GM12891 (cell line): ENCODE measurements at regions not wholly inside any gene's neighbourhood (a gene's known extent, or its start where the extent isn't known, plus 50 kb on each side); places are given as distances from the start of the nearest gene placed in this dataset.

ENCODE experiments used
- DNase-seq: peaks from one replicate; pipeline ENCODE4 v3.0.0; 2011; ENCODE audit warnings: low spot score; ENCODE audit not compliant: insufficient read length
- FAIRE-seq: peaks from 2 replicates; lab custom pipeline; 2011; peaks lifted over from hg19 to GRCh38; lab: Jason Lieb, UNC
- PAX5 ChIP-seq: IDR thresholded peaks from 2 replicates; pipeline ENCODE4 v1.6.1; 2011; ENCODE audit warnings: low read length, moderate library complexity, mild to moderate bottlenecking; ENCODE audit not compliant: insufficient read depth, severe bottlenecking
- POLR2A ChIP-seq: IDR thresholded peaks from 2 replicates; pipeline ENCODE4 v1.6.1; 2011; ENCODE audit warnings: low read depth, low read length, control low read depth
- POLR2AphosphoS5 ChIP-seq: IDR thresholded peaks from 2 replicates; pipeline ENCODE4 v1.6.1; 2011; ENCODE audit warnings: low read depth, low read length, control low read depth
- POU2F2 ChIP-seq: IDR thresholded peaks from 2 replicates; pipeline ENCODE4 v1.6.1; 2011; ENCODE audit warnings: low read depth, mild to moderate bottlenecking, control low read depth, low read length, moderate library complexity
- SPI1 ChIP-seq: IDR thresholded peaks from 2 replicates; pipeline ENCODE4 v1.6.1; 2011; ENCODE audit warnings: low read depth, low read length, control low read depth
- TAF1 ChIP-seq: IDR thresholded peaks from 2 replicates; pipeline ENCODE4 v1.6.1; 2011; ENCODE audit warnings: low read depth, low read length, control low read depth

DNA sequence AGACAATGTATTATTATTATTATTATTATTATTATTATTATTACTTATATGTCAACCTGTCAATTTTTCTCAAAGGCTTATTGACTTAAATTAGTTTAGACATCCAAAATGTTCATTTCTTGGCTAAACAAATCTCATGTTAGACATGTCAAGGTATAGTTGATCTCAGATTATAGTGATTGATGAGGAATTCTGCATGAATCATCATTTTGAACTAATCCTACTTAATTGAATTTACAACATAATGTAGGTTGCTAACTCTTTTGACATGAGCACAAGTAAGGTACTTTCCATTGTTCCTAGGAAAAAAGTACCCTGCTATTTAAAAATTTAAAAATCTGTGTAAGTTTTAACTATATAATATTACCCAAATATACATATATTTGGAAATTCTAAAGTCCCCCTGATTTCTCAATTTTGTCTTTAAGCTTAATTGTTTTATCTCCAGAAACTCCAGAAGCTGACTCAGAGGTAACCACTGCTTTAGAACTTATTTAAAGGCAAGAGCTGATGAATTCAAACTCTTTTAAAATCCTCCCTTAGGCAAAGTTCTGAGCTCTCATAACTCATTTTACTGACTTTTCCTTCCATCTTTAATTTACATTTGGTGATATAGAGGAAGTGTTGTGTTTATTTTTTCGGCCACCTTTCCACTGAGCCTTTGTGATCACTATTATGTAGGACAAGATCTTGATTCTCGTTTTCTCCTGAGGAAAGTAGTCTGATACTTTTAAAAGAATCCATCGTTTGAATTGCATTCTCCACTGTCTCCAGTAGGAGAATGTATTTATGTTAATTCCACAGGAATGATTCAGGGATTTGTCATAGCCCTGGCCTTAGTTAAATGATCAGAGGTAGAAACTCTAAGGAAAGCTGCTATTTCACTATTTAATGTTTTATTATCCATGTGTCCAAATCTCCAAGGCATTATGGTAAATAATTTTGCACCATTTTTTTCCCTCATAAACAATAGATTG, 1304.5 kb downstream of the AACS start:
- DNase-seq (no peak), FAIRE-seq (no peak)
- no peak for TF ChIP-seq TAF1
- no peak for TF ChIP-seq POLR2A
- TF ChIP-seq POU2F2: no peak
- TF ChIP-seq SPI1: no peak
- no peak for TF ChIP-seq PAX5
- no peak for TF ChIP-seq POLR2AphosphoS5

DNA sequence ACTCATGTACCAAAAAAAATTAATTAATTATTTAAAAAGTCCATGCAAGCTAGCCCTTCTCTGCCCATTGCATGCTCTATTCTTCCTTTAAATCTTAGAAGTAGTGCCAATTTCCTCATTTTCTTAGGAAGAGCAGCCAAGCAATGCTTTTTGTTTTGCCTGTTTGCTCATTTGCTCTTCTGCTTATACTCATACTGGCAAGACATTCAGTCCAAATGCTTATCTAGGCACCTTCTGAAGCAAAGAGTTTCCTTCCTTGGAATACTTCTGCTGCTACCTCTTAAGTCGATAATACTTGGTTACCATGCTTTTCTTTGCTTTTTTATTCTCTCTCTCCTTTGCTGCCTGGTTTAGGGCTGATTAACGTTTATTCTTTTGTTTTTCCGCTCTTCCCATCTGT, 1318.3 kb downstream of the AACS start:
- DNase-seq (no peak), FAIRE-seq (no peak)
- TF ChIP-seq POU2F2: no peak
- no peak for TF ChIP-seq TAF1
- no peak for TF ChIP-seq POLR2A
- no peak for TF ChIP-seq PAX5
- no peak for TF ChIP-seq POLR2AphosphoS5
- TF ChIP-seq SPI1: no peak

DNA sequence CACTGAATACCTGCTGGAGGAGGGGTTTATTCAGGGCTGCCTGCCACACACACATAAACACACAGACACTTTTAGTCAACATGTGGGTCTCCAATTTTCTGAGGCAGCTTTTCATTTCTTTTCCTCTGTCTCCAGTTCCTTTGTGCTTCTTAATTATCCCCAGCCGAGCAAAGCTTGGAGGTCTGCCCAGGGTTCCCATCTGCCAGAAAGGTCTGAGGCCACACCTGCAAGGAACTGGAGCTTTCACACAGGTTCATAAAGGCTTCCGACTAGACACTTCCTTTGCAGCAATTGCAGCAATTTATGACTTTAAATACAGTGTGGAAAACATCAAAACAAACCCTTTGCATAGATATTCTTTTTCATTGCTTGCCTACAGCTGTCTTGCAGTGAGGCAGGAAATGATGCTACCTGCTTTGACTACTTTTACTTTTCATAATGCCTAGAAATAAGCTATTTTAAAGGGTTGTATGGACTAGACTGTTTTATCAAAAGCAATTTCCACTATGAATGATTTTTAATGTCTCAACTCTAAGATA, 1318.9 kb downstream of the AACS start:
- DNase-seq (no peak), FAIRE-seq (no peak)
- TF ChIP-seq TAF1: no peak
- no peak for TF ChIP-seq POU2F2
- no peak for TF ChIP-seq PAX5
- no peak for TF ChIP-seq SPI1
- TF ChIP-seq POLR2AphosphoS5: no peak
- no peak for TF ChIP-seq POLR2A

DNA sequence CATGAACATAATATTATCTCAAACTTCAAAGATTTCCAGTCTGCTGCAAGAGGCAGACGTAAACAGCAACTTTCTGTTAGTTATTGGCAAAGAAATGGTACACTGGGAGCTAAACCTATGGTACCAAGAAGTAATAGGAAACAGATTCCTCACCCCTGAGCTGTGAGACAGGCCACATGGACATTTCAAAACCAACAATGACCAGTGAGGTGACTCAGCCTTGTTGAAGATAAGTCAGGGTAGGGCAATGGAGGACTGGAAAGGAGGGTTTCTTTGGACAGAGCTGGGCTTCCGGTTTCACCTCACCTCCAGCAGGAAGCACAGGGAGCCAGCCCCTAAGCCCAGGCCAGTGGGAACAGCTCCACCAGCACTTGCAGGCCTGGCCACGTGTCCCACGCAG, 1320.5 kb downstream of the AACS start:
- TF ChIP-seq PAX5 (no peak), POLR2A (no peak), POLR2AphosphoS5 (no peak), POU2F2 (no peak), SPI1 (no peak), TAF1 (no peak)
- no peak for DNase-seq
- no peak for FAIRE-seq

DNA sequence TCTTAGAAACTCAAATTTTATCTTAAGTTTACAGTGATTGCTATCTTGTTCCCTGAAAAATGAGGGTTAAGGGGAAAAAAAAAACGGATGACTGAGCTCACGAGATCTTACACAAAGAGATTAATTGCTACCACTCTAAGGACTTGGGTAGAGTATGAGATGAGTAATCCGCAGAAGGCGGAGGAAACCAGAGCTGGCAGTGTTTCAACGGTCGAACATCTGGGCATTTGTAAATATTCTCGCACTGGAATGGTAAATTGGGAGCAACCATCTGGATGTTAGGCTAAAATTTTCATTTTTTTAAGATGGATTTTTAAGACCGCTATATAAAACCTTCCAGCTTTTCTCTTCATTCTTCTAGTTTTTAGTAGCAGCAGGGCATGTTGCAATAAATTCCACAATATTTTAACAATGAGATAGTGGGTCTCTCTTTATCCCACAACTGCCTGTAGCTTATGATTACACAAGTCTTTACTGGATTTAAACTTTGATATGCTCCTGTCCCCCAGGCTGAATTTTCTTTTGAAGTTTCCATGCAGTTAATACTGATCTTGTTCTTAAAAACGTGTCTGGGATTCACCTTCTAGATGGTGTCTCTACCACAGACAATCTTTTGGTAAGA, 1324.1 kb downstream of the AACS start:
- DNase-seq (no peak), FAIRE-seq (no peak)
- TF ChIP-seq PAX5 (no peak), POLR2AphosphoS5 (no peak), POLR2A (no peak), TAF1 (no peak), POU2F2 (no peak), SPI1 (no peak)

DNA sequence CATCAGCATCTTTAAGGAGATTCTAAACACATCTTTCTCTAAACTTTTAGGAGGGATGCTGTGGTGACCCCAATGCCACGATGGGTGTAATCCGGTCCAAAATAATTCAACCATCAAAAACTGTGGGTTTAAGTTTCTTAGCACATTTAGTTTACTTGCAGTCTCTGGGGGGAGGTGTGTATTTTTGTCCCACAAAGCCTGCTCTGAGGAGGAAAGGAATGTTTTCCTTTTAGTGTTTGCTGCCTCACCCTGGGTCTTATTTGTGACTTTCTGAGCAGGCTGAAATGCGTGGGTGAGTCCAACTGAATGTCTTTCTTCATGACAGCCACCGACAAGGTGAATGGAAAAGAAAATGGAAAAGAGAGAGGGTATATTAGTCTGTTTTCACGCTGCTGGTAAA, 1324.7 kb downstream of the AACS start:
- no peak for DNase-seq
- no peak for TF ChIP-seq POLR2AphosphoS5
- no peak for TF ChIP-seq SPI1
- no peak for TF ChIP-seq POU2F2
- no peak for FAIRE-seq

DNA sequence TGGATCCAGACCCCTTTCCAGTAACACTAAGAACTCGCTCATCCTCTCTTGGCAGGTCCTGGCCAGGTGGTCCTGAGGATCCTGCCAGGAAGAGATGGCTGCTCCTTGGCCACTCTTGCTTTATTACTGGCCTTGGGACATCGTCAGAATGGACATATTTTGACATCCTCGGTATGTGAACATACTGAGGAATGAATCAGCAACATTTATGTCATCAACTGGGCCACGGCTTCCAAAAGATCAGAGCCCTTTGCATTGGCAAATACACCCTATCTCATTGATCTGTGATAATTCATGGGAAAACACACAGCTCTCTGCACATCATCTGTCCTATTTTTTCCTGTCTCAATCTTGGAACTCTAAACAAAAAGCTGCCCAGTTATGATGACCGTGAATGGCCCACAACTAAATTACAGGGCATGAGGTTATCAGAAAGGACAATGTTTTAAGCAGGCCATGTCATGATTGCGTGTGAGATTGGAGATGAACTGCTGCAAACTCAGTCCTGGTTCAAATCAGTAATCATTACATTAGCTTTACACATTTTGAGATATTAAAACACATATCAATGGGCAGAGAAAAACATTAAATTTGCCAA, 1325.8 kb downstream of the AACS start:
- FAIRE-seq: no peak
- DNase-seq: no peak
- TF ChIP-seq POLR2A (no peak), PAX5 (no peak), TAF1 (no peak), POU2F2 (no peak), SPI1 (no peak), POLR2AphosphoS5 (no peak)

DNA sequence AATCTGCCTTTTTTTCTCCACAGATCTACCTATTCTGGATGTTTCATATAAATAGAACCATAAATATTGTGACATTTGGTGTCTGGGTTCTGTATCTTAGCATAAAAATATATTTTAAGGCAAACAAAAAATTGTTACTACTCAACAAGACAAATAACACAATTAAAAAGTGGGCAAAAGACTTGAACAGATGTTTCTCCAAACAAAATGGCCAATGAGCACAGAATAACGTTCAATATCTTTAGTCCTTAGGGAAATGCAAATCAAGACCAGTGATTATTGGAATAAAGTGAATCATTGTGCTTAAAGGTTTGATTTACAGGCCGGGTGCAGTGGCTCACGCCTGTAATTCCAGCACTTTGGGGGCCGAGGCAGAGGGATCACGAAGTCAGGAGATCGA, 1331.3 kb downstream of the AACS start:
- DNase-seq: no peak
- TF ChIP-seq POLR2A (no peak), POU2F2 (no peak), POLR2AphosphoS5 (no peak), PAX5 (no peak)
- FAIRE-seq: no peak

DNA sequence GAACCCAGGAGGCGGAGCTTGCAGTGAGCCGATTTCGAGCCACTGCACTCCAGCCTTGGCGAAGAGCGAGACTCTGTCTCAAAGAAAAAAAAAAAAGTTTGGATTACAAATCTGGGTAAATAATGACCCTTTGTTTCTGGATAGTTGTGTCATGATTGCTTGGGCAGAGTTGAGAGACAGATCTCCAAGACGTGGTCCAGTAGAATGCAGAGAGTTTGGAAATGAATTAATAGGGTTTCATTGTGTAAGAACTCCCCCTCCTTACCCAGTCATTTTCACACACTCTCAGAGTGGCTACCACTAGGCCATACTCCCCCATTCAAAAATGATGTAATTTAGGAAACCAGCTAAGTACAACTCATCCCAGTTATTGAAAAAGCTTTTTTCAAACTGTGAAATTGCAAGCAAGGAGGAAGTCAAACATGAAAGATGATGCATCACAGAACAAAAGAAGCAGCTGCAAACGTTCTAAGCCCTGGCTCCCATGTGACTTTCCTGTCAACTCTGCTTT, 1331.9 kb downstream of the AACS start:
- DNase-seq (no peak), FAIRE-seq (no peak)
- no peak for TF ChIP-seq POU2F2
